IMR-90 (cell line): ENCODE measurements at regions not wholly inside any gene's neighbourhood (a gene's known extent, or its start where the extent isn't known, plus 50 kb on each side); places are given as distances from the start of the nearest gene placed in this dataset.

ENCODE experiments used
- ATAC-seq: fragments of 200-7000 bp; cut with Tn5 transposase; 2 replicates; pipeline ENCODE4 v1.9.1; 2020; ENCODE audit warnings: low read depth, mild to moderate bottlenecking, moderate library complexity
- BruUV-seq: library from RNA; stranded (reverse); fragments of 400-500 nt; replicated peaks from 2 replicates; lab custom pipeline; 2021; lab: Mats Ljungman, UMichigan
- CTCF ChIA-PET: fragments of 300-600 bp; formaldehyde crosslinking; extraction: SDS; loops from one replicate; lab custom pipeline; 2021; ENCODE audit warnings: antibody characterized with exemption; lab: Yijun Ruan, JAX
- POLR2A ChIA-PET: fragments of 300-600 bp; sonication (Branson Sonifier 250); formaldehyde crosslinking; loops from one replicate; lab custom pipeline; 2022; ENCODE audit warnings: antibody characterized with exemption; ENCODE audit not compliant: unreplicated experiment; lab: Charles Lee
- DNase-seq: peaks from one replicate; pipeline ENCODE4 v3.0.0; 2013
- H2AFZ ChIP-seq: replicated peaks from 2 replicates; pipeline ENCODE3; 2013; ENCODE audit warnings: low read length, mild to moderate bottlenecking; ENCODE audit not compliant: poor library complexity
- H2AK5ac ChIP-seq: 2 replicates; pipeline ENCODE4 v1.6.1; 2013; ENCODE audit warnings: low read depth, low read length, inconsistent platforms
- H2AK9ac ChIP-seq: replicated peaks from 2 replicates; pipeline ENCODE3; 2013; ENCODE audit warnings: mild to moderate bottlenecking, low read depth, low read length, moderate library complexity; ENCODE audit not compliant: poor library complexity
- H2BK120ac ChIP-seq: 2 replicates; pipeline ENCODE4 v1.6.1; 2013; ENCODE audit warnings: low read depth, low read length, inconsistent platforms
- H2BK15ac ChIP-seq: 3 replicates; pipeline ENCODE4 v1.6.1; 2013; ENCODE audit warnings: low read depth, low read length, inconsistent platforms
- H2BK20ac ChIP-seq: 2 replicates; pipeline ENCODE4 v1.6.1; 2013; ENCODE audit warnings: low read depth, mild to moderate bottlenecking, inconsistent platforms, low read length, moderate library complexity
- H2BK5ac ChIP-seq: 2 replicates; pipeline ENCODE4 v1.6.1; 2013; ENCODE audit warnings: mild to moderate bottlenecking, low read depth, low read length, inconsistent platforms; ENCODE audit not compliant: poor library complexity, severe bottlenecking
- H3K14ac ChIP-seq: replicated peaks from 2 replicates; pipeline ENCODE4 v1.6.1; 2013; ENCODE audit warnings: low read depth, low read length, inconsistent platforms
- H3K18ac ChIP-seq: 2 replicates; pipeline ENCODE4 v1.6.1; 2013; ENCODE audit warnings: low read depth, low read length, control low read depth
- H3K23ac ChIP-seq: 2 replicates; pipeline ENCODE4 v1.6.1; 2013; ENCODE audit warnings: low read depth, low read length, inconsistent platforms
- H3K27ac ChIP-seq: 2 replicates; pipeline ENCODE4 v1.5.1; 2013; ENCODE audit warnings: mild to moderate bottlenecking, control low read depth, low read length; ENCODE audit not compliant: insufficient read depth
- H3K27me3 ChIP-seq: 2 replicates; pipeline ENCODE4 v1.6.1; 2013; ENCODE audit warnings: low read length; ENCODE audit not compliant: control insufficient read depth, insufficient read depth
- H3K36me3 ChIP-seq: 2 replicates; pipeline ENCODE4 v1.6.1; 2013; ENCODE audit warnings: low read length, mixed read lengths; ENCODE audit not compliant: control insufficient read depth, insufficient read depth
- H3K4ac ChIP-seq: 2 replicates; pipeline ENCODE4 v1.6.1; 2013; ENCODE audit warnings: low read depth, low read length, inconsistent platforms
- H3K4me1 ChIP-seq: 2 replicates; pipeline ENCODE4 v1.6.1; 2013; ENCODE audit warnings: low read length, mixed read lengths; ENCODE audit not compliant: control insufficient read depth, insufficient read depth
- H3K4me2 ChIP-seq: 2 replicates; pipeline ENCODE4 v1.6.1; 2013; ENCODE audit warnings: low read depth, mild to moderate bottlenecking, control low read depth, low read length, moderate library complexity
- H3K4me3 ChIP-seq: 2 replicates; pipeline ENCODE4 v1.5.1; 2013; ENCODE audit warnings: low read depth, mild to moderate bottlenecking, control low read depth, low read length, moderate library complexity; ENCODE audit not compliant: insufficient read depth
- H3K56ac ChIP-seq: 2 replicates; pipeline ENCODE4 v1.6.1; 2013; ENCODE audit warnings: low read length, inconsistent platforms; ENCODE audit not compliant: insufficient read depth; ENCODE audit errors: extremely low read depth
- H3K79me1 ChIP-seq, 2 experiments: 2 replicates each; pipeline ENCODE4 v1.6.1; 2013; ENCODE audit warnings: low read length in 2 of 2, inconsistent platforms in 1 of 2, low read depth in 1 of 2
- H3K9ac ChIP-seq: 2 replicates; pipeline ENCODE4 v1.6.1; 2013; ENCODE audit warnings: low read depth, low read length, control low read depth
- H3K9me1 ChIP-seq: 2 replicates; pipeline ENCODE4 v1.6.1; 2013; ENCODE audit warnings: low read length, inconsistent platforms; ENCODE audit not compliant: insufficient read depth
- H3K9me3 ChIP-seq: 2 replicates; pipeline ENCODE4 v1.6.1; 2013; ENCODE audit warnings: low read length; ENCODE audit not compliant: control insufficient read depth, insufficient read depth
- H4K20me1 ChIP-seq: 2 replicates; pipeline ENCODE4 v1.6.1; 2013; ENCODE audit warnings: low read length, inconsistent platforms; ENCODE audit not compliant: insufficient read depth
- H4K5ac ChIP-seq: 2 replicates; pipeline ENCODE4 v1.6.1; 2013; ENCODE audit warnings: mild to moderate bottlenecking, low read depth, low read length, control low read depth
- H4K8ac ChIP-seq, 2 experiments: 2 replicates each; pipeline ENCODE4 v1.6.1; 2013; ENCODE audit warnings: low read depth in 2 of 2, low read length in 2 of 2, control low read depth in 1 of 2, inconsistent platforms in 1 of 2
- H4K91ac ChIP-seq: 2 replicates; pipeline ENCODE4 v1.6.1; 2013; ENCODE audit warnings: low read depth, low read length, inconsistent platforms; ENCODE audit not compliant: insufficient read depth
- CEBPB ChIP-seq: IDR thresholded peaks from 2 replicates; pipeline ENCODE4 v1.6.1; 2012; ENCODE audit warnings: low read depth, low read length, improper control_type of control experiment
- CTCF ChIP-seq: conservative IDR thresholded peaks from 2 replicates; pipeline ENCODE4 v1.5.1; 2012; ENCODE audit warnings: mild to moderate bottlenecking, low read depth, low read length, improper control_type of control experiment
- ELK1 ChIP-seq: fragments of 150-350 bp; IDR thresholded peaks from 2 replicates; pipeline ENCODE4 v1.6.1; 2016; ENCODE audit warnings: low read depth, mild to moderate bottlenecking, low read length, moderate library complexity, borderline replicate concordance
- MAFK ChIP-seq: IDR thresholded peaks from 2 replicates; pipeline ENCODE4 v1.6.1; 2012; ENCODE audit warnings: low read depth, low read length, improper control_type of control experiment
- MAZ ChIP-seq: IDR thresholded peaks from 2 replicates; pipeline ENCODE4 v1.6.1; 2012; ENCODE audit warnings: low read depth, mild to moderate bottlenecking, low read length, improper control_type of control experiment, moderate library complexity, borderline replicate concordance
- MXI1 ChIP-seq: IDR thresholded peaks from 2 replicates; pipeline ENCODE4 v1.6.1; 2012; ENCODE audit warnings: low read depth, mild to moderate bottlenecking, low read length, moderate library complexity, borderline replicate concordance
- NFE2L2 ChIP-seq: fragments of 150-350 bp; IDR thresholded peaks from 2 replicates; pipeline ENCODE4 v1.6.1; 2016; ENCODE audit warnings: low read depth, mild to moderate bottlenecking, low read length
- RAD21 ChIP-seq: IDR thresholded peaks from 2 replicates; pipeline ENCODE4 v1.6.1; 2012; ENCODE audit warnings: low read length, improper control_type of control experiment
- RFX5 ChIP-seq: IDR thresholded peaks from 2 replicates; pipeline ENCODE4 v1.8.0; 2012; ENCODE audit warnings: low read depth, mild to moderate bottlenecking, low read length, moderate library complexity
- WGBS, 2 experiments: methylation state at CpG; one replicate each; pipeline versions ENCODE4 v1.1.5 to v1.1.7; 2013; ENCODE audit warnings: missing lambda C conversion rate in 2 of 2; ENCODE audit not compliant: insufficient read length in 1 of 2; ENCODE audit errors: extremely low coverage in 2 of 2; 5-methylcytosine and 5-hydroxymethylcytosine counted together
- dilution Hi-C: fragments of 300-500 bp; cut with HindIII; formaldehyde crosslinking; loops from one replicate; pipeline ENCODE4 v1.14.3; 2018; ENCODE audit warnings: low sequenced_read_pairs; ENCODE audit not compliant: unreplicated experiment
- in situ Hi-C: fragments of 300-500 bp; cut with MboI; formaldehyde crosslinking; loops from 3 replicates; pipeline ENCODE4 v1.14.3; 2019; ENCODE audit warnings: low sequenced_read_pairs, inconsistent platforms, mixed read lengths
- intact Hi-C: fragments of 100-400 bp; cut with micrococcal nuclease; formaldehyde crosslinking; loops from 2 replicates; pipeline ENCODE4 v1.10.0; 2022

GRCh38 chr4:152187693-152188092 lies 348.2 kb downstream of the FBXW7 start:
- Histone ChIP-seq H4K5ac (no peak overlapping the region), H2BK20ac (no peak overlapping the region), H2BK15ac (no peak overlapping the region), H2BK120ac (no peak overlapping the region), H2AK5ac (no peak overlapping the region), H4K91ac (no peak overlapping the region), H3K27me3 (peaks cover 4% of the 10 kb centered on the region; the same call in 1 of the 2 replicates), H3K4me3 (no peak overlapping the region), H3K9me3 (no peaks in the 10 kb centered on the region), H3K23ac (no peak overlapping the region), H3K9ac (no peak overlapping the region), H3K79me1 (no peaks in the 10 kb centered on the region), H2AFZ (no peak overlapping the region), H3K4me1 (no peaks in the 10 kb centered on the region), H3K14ac (no peak overlapping the region), H4K20me1 (no peaks in the 10 kb centered on the region), H3K56ac (no peak overlapping the region), H3K4me2 (no peak overlapping the region), H3K9me1 (no peaks in the 10 kb centered on the region), H3K4ac (no peak overlapping the region), H2BK5ac (no peak overlapping the region), H3K27ac (no peak overlapping the region), H3K18ac (no peak overlapping the region), H4K8ac (no peak overlapping the region), H3K36me3 (no peaks in the 10 kb centered on the region), H2AK9ac (no peak overlapping the region)
- dilution Hi-C loops: no loop called here
- ChIA-PET POLR2A (no interaction called here), CTCF (no interaction called here)
- ATAC-seq: no peak
- DNase-seq: no peak
- WGBS, 2 experiments: 20% methylated on average over 1 of the region's 3 CpGs; no CpG with 5 or more reads in 1 of the 2 experiments
- in situ Hi-C loops: no loop called here
- TF ChIP-seq CTCF: no peak
- no peak for TF ChIP-seq MAFK
- no peak for TF ChIP-seq MXI1
- TF ChIP-seq RAD21: no peak
- no peak for TF ChIP-seq CEBPB
- no peak for TF ChIP-seq RFX5
- TF ChIP-seq ELK1: no peak
- no peak for TF ChIP-seq NFE2L2
- no peak for TF ChIP-seq MAZ
- BruUV-seq: no TSS peak
- intact Hi-C loops: no loop called here
